Esophagus squamous epithelium (tissue), 5 donors: ENCODE measurements at regions not wholly inside any gene's neighbourhood (a gene's known extent, or its start where the extent isn't known, plus 50 kb on each side); places are given as distances from the start of the nearest gene placed in this dataset.
"Not testable (repeated sequence)": the region's sequence is repeated elsewhere in the genome, so short reads cannot be mapped to it uniquely, and the experiment has no call there.

Experiments used
- DNase-seq: peaks from one replicate; lab custom pipeline; 2025; lab: John Stamatoyannopoulos, UW
- H3K27ac ChIP-seq, 4 donors: fragments of 200-600 bp; sonication (generic); one replicate each; pipeline ENCODE4 v1.5.1; 2016 to 2019; ENCODE audit warnings: mild to moderate bottlenecking in 1 of 4
- H3K27me3 ChIP-seq, 4 donors: fragments of 200-600 bp; sonication (generic); 1 replicate in 3 of 4; 2 replicates in 1 of 4; pipeline versions ENCODE4 v1.5.1 to v1.6.0; 2017 to 2021; ENCODE audit warnings: antibody characterized with exemption in 1 of 4
- H3K36me3 ChIP-seq, 3 donors: fragments of 200-600 bp; sonication (generic); one replicate each; pipeline ENCODE4 v1.5.1; 2016 to 2019
- H3K4me1 ChIP-seq, 3 donors: fragments of 200-600 bp; sonication (generic); one replicate each; pipeline ENCODE4 v1.5.1; 2017 to 2019
- H3K4me3 ChIP-seq, 4 donors: fragments of 200-600 bp; sonication (generic); 1 replicate in 3 of 4; 2 replicates in 1 of 4; pipeline ENCODE4 v1.5.1; 2016 to 2019; ENCODE audit warnings: mild to moderate bottlenecking in 2 of 4, moderate library complexity in 1 of 4
- H3K9me3 ChIP-seq, 3 donors: fragments of 200-600 bp; sonication (generic); one replicate each; pipeline ENCODE4 v1.5.1; 2016 to 2019
- POLR2A ChIP-seq, 4 donors: fragments of 450-650 bp; IDR thresholded peaks; one replicate each; pipeline ENCODE4 v1.6.1; 2017; ENCODE audit warnings: antibody characterized with exemption in 4 of 4, mild to moderate bottlenecking in 4 of 4, moderate library complexity in 3 of 4
- WGBS, 2 donors: methylation state at CpG; one replicate each; pipeline ENCODE4 v1.1.5; 2018; 5-methylcytosine and 5-hydroxymethylcytosine counted together
- intact Hi-C: fragments of 100-400 bp; cut with DNase I; formaldehyde crosslinking; loops from one replicate; pipeline ENCODE4 v1.15.0; 2022
- TF ChIP-seq, protein P1 (sequence below), 6 experiments: fragments of 450-650 bp in 4 of 6; fragments of 200-600 bp in 2 of 6; sonication (generic) in 2 of 6; IDR thresholded peaks; one replicate each; pipeline ENCODE4 v1.5.1; 2016 to 2019; ENCODE audit warnings: antibody characterized with exemption in 6 of 6, mild to moderate bottlenecking in 4 of 6, moderate library complexity in 4 of 6
- donor health status: DM: yes; HTN: yes; CAD: no.

GRCh38 chr4:66123190-66123589 lies 452.9 kb upstream of the EPHA5 start:
- no peak overlapping the region for H3K27ac ChIP-seq
- no peaks in the 10 kb centered on the region for H3K36me3 ChIP-seq
- H3K27me3 ChIP-seq, result no peaks in the 10 kb centered on the region
- DNase-seq, result no peak
- no peak overlapping the region for H3K4me3 ChIP-seq
- intact Hi-C loops, result no loop called here
- TF ChIP-seq POLR2A (IDR thresholded peaks at IDR 0.05), result no peak
- TF ChIP-seq, protein P1, sequence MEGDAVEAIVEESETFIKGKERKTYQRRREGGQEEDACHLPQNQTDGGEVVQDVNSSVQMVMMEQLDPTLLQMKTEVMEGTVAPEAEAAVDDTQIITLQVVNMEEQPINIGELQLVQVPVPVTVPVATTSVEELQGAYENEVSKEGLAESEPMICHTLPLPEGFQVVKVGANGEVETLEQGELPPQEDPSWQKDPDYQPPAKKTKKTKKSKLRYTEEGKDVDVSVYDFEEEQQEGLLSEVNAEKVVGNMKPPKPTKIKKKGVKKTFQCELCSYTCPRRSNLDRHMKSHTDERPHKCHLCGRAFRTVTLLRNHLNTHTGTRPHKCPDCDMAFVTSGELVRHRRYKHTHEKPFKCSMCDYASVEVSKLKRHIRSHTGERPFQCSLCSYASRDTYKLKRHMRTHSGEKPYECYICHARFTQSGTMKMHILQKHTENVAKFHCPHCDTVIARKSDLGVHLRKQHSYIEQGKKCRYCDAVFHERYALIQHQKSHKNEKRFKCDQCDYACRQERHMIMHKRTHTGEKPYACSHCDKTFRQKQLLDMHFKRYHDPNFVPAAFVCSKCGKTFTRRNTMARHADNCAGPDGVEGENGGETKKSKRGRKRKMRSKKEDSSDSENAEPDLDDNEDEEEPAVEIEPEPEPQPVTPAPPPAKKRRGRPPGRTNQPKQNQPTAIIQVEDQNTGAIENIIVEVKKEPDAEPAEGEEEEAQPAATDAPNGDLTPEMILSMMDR (IDR thresholded peaks at IDR 0.05), result no peak
- no peaks in the 10 kb centered on the region for H3K4me1 ChIP-seq
- H3K9me3 ChIP-seq, result no peaks in the 10 kb centered on the region

DNA sequence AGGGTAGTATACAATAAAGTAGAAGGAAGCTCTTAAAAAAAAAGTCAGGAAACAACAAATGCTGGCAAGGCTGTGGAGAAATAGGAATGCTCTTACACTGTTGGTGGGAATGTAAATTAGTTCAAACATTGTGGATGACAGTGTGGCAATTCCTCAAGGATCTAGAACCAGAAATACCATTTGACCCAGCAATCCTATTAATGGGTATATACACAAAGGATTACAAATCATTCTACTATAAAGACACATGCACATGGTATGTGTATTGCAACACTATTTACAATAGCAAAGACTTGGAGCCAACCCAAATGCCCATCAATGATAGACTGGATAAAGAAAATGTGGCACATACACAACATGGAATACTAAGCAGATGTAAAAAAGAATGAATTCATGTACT lies 444.9 kb upstream of the EPHA5 start:
- H3K9me3 ChIP-seq, H3K4me3 ChIP-seq, H3K27ac ChIP-seq, H3K36me3 ChIP-seq, DNase-seq, intact Hi-C loops, H3K27me3 ChIP-seq, H3K4me1 ChIP-seq: not testable (repeated sequence)

- H3K4me3 ChIP-seq, result no peak overlapping the region
- DNase-seq, result no peak
- H3K4me1 ChIP-seq, result no peaks in the 10 kb centered on the region
- no peak overlapping the region for H3K27ac ChIP-seq
- H3K36me3 ChIP-seq, result no peaks in the 10 kb centered on the region
- intact Hi-C loops, result no loop called here
- no peaks in the 10 kb centered on the region for H3K27me3 ChIP-seq
- TF ChIP-seq, protein P1 (IDR thresholded peaks at IDR 0.05), result no peak
- no peak for TF ChIP-seq POLR2A (IDR thresholded peaks at IDR 0.05)
- H3K9me3 ChIP-seq, result no peaks in the 10 kb centered on the region
Measured at GRCh38 chr4:66108898-66109297, 438.6 kb upstream of the EPHA5 start.

DNA sequence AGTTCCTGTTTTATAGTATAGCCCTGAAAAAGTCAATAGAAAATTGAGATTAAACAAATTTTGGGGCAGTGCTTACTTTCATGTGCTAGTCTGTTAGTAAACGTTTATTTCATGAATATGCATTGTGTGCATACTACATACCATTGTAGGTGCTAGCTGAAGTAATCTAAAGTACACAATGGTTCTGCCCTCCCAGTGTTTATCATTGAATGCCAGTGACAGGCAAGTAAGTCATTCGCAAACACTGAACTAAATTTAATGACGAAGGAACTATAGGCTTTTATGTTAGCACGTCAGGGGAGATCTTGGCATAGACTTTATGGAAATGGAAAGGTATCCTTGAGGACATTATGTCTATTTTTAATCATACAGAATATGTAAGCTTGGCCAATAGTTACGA lies 426.9 kb upstream of the EPHA5 start:
- Histone ChIP-seq H3K4me3 (no peak overlapping the region), H3K36me3 (no peaks in the 10 kb centered on the region), H3K27ac (no peak overlapping the region), H3K27me3 (no peaks in the 10 kb centered on the region), H3K9me3 (no peaks in the 10 kb centered on the region), H3K4me1 (no peaks in the 10 kb centered on the region)
- intact Hi-C loops, result no loop called here
- WGBS, 2 donors, result 36 to 46% methylated on average over 5 of the region's 5 CpGs
- no peak for TF ChIP-seq POLR2A (IDR thresholded peaks at IDR 0.05)
- TF ChIP-seq, protein P1 (IDR thresholded peaks at IDR 0.05), result no peak
- no peak for DNase-seq

DNA sequence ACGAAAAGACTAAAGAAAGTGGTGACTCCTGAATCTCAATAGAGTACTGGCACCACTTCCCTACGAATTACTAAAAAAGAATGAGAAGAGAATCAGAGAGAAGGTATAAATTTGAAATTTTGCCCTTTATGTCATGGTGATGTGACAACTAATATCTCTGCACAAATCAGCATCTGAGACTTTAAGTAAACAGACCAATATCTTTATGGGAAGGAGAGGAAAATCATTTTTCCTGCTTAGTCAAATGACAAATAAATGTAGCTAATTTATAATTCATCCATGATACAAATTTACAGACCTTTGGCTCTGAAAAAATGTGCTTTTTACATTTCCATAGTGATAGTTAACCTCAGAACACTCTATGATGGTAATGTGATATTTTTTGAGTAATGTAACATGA lies 424.8 kb upstream of the EPHA5 start:
- Histone ChIP-seq H3K27me3 (no peaks in the 10 kb centered on the region), H3K4me1 (no peaks in the 10 kb centered on the region), H3K9me3 (no peaks in the 10 kb centered on the region), H3K36me3 (no peaks in the 10 kb centered on the region), H3K27ac (no peak overlapping the region), H3K4me3 (no peak overlapping the region)
- WGBS, 2 donors, result 36 to 38% methylated on average over 2 of the region's 2 CpGs
- no peak for DNase-seq
- intact Hi-C loops, result no loop called here
- TF ChIP-seq POLR2A (IDR thresholded peaks at IDR 0.05), result no peak
- TF ChIP-seq, protein P1 (IDR thresholded peaks at IDR 0.05), result no peak

GRCh38 chr4:66094070-66094469 lies 423.8 kb upstream of the EPHA5 start:
- no peaks in the 10 kb centered on the region for H3K36me3 ChIP-seq
- H3K27ac ChIP-seq, result no peak overlapping the region
- H3K9me3 ChIP-seq, result no peaks in the 10 kb centered on the region
- no peak for TF ChIP-seq POLR2A (IDR thresholded peaks at IDR 0.05)
- TF ChIP-seq, protein P1 (IDR thresholded peaks at IDR 0.05), result no peak
- no peaks in the 10 kb centered on the region for H3K4me1 ChIP-seq
- WGBS, 2 donors, result 98 to 99% methylated on average over 13 to 15 of the region's 15 CpGs
- intact Hi-C loops, result no loop called here
- H3K4me3 ChIP-seq, result no peak overlapping the region
- H3K27me3 ChIP-seq, result no peaks in the 10 kb centered on the region
- no peak for DNase-seq
